Middle frontal gyrus (tissue), 1 donor: ENCODE measurements at regions not wholly inside any gene's neighbourhood (a gene's known extent, or its start where the extent isn't known, plus 50 kb on each side); places are given as distances from the start of the nearest gene placed in this dataset.

Experiments
- DNase-seq: peaks from one replicate; pipeline ENCODE4 v3.0.0-alpha.2; 2015; ENCODE audit warnings: low spot score; ENCODE audit errors: extremely low spot score

DNA sequence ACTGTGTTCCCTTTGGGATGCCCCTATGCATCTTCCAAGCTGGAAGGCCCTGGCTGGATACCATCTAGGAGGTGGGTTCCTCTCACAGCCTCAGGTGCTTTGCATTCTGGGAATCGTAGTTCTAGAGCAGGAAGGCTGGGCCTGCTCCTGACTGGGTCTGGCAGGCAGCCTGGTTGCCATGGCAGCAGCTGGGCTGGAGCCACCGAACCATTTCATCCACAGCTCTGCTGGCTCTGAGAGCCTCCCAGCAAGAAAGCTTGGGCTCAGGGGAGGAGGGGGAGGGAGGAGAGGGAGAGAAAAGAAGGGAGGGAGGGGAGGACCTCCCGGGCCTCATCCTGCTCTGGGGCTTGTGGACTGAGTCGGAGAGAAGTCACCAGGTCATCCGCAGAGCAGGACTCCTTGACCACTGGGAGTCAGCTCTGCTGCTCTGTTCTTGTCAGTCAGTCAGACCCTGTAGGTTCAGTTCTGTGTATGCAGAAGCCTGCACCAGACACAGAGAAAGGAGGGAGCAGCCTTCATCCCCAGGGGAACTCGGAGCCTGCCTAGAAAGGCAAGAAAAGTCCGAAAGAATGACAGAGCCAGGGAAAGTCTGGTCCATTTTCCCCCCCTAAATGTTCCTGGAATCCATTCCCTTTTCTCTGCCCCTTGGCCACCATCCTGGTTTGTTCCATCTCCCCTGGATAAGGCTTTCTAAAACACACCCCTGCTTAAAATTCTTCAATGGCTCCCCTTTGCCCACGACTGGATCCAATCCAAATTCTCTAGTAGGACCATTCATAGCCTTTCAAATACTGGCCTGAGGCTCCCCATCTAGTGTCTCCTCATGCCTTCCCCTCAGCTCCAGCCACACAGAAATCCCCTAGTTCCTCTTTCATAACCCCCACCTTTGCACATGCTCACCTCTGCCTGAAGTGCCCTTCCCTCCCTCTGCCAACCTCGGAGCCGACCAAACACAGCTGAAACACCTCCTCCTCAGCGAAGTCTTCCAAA lies 65.4 kb upstream of the ARAP3 start:
- DNase-seq: peak; percentile 93

DNA sequence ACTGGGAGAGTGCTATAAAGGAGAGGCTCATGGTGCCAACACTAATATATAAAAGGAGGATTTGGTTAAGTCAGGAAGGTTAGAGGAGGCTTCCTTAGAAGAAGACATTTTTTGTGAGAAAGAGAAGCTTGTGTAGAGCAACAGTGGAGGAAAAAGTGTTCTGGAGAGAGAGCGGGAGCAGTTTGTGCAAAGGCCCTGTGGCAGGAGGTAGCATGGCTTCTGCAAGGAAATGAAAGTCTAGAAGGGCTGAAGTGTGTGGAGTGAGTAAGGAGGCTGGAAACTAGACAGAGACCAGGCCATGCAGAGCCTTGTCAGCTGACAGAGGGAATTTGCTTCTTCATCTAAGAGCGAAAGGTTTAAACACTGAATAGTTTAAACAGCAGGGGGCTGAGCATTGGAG lies 64.4 kb upstream of the ARAP3 start:
- no peak for DNase-seq

DNA sequence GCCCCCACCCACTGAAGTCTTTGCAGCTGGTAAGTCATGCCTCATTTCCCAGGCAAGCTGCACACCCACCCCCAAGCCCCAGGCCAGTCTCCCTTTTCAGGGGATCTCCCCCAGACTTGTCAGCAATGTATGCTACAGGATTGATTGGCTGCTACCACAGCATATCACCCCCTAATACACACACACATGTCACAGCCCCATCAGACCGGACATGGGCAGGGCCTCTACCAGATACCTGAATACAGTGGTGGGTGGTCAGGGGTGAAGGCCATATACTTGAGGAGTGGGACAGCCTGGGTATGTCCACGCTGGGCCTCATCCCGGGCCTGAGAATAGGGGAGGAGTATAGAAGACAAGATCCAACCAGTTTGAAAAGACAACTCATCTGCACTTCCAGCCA lies 63.4 kb upstream of the ARAP3 start:
- no peak for DNase-seq

DNA sequence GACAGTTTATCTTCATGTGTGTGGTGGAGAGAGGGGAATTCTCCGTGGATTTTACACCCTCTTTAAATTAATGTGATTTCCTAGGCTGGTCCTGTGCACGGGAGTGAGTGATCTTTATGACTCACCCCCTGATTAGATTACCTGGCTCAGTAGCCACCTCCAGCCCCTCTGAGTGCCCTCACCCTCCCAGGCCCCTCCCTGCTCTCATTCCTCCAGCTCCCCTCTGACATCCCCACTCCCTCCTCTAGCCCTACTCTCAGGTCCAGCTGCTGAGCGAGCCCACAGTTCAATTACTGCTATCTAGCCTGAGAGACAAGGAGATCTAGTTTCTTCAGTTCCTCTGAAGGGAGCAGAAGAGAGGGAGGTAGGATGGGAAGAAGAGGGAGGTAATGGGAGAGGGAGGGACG lies 61.8 kb upstream of the ARAP3 start:
- DNase-seq: no peak

DNA sequence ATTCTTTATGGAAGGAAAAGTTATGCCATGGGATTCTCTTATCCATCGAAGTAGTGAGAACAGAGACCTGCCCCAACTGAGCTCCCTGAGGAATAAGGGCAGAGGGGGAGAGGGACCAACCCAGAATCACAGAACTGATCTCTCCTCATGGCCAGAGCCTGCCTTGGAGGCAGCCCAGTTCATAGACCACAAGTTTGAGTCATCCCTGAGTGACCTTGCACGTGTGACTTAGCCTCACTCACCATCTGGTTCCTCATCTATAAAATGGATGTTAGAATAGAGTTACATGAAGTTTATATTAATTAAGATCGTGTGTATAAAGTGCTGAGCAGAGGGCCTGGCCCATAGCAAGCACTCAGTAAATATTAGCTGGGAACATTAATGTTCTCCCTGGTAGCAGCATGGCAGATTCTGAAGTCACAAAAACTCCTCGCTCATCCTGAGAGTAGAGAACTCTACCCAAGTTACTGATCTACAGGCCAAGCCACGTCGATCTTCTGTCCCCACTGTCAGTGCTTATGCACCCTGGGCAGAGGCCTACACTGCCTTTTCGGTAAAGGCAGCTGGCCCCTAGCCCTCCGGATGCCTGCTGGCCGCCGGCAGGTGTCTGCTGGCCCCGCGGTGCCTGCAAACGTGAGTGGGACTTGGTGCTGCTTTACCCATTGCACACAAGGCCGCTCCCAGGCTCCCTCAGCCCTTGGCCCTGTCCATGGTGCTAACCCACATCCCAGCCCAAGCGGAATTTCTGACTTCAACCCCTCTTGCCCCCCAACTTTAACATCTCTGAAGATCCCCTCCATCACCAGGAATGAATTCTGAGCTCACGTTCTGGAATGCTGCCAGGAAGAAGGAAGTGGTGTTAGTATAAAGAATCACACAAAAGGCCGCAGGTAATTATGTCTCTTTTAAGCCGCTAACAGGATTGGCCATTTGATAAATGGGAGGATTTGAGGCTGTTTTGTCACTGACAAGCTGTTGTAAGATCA lies 61.1 kb upstream of the ARAP3 start:
- no peak for DNase-seq

DNA sequence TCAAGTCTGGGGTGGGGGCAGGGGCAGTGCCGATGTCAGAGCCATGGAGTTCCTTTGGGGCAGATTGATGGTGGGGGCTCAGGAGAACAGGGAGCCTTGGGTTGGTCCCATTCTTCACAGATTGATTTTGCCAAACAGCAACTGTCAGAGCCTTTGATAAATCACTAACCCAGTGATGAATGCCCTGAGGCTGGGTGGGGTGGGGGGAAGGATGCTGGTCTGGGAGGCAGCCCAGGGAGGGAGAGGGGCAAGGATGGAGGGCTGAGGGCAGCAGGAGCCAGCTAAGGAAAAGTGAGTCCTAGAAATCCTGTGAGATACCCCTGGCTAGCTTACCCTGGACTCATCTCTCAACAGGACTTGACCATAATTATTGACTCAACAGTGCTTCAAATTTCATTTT lies 60.1 kb upstream of the ARAP3 start:
- no peak for DNase-seq

DNA sequence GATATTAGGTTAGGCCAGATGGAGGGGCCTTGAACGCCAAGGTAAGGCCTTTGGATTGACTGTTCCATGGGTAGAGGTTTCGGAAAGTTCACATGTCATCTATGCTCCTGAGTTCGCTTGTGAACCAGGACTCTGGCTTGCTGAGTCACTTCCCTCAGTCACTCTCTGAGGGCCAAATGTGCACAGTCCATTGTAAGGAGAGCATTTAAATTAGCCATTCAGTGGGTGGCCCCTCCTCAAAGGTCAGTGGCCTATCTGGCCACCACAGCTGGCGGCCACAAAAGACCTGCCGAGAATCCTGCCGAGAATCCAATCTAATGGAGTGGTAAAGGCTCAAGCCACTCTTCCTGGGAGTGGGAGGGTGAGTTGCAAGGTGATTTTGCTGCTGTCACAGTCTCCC lies 58.9 kb upstream of the ARAP3 start:
- DNase-seq: no peak

DNA sequence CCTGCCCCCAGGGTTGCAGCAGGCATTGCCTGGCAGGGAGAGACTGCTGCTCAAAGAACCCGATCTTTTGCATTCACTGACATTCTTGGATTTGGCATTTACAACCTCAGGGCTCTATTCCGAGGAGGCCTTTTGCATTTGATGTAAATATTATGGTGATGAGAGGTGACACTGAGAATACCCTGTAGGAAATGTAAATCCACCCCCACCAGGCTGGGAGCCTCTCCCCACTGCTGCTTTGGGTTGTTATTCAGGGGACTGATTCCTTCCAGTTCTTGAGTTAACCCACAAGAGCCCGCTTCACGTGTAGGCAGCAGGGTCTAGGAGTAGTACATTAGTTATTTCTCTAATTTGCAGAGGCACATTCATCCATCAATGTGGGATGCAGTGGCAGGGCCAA lies 55.5 kb upstream of the ARAP3 start:
- DNase-seq: no peak

DNA sequence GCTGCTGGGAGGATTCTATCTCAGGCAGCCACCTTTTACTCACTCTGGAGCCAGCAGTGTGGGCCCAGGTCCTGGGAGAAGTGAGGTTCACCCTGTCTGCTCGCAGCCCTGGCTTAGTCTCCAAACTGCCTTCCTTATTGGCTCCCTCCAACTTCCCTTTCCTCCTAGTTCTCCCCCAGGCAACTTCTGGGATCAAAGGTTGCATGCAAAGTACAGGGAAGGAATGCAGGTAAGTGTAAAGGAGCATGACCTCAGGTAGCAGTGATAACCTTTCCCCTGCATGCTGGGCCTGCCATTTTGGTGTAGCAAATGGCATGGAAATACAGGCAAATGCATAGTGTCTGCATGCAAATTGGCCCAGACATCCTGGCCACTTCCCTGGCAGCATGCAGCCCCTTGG lies 53.8 kb upstream of the ARAP3 start:
- no peak for DNase-seq

DNA sequence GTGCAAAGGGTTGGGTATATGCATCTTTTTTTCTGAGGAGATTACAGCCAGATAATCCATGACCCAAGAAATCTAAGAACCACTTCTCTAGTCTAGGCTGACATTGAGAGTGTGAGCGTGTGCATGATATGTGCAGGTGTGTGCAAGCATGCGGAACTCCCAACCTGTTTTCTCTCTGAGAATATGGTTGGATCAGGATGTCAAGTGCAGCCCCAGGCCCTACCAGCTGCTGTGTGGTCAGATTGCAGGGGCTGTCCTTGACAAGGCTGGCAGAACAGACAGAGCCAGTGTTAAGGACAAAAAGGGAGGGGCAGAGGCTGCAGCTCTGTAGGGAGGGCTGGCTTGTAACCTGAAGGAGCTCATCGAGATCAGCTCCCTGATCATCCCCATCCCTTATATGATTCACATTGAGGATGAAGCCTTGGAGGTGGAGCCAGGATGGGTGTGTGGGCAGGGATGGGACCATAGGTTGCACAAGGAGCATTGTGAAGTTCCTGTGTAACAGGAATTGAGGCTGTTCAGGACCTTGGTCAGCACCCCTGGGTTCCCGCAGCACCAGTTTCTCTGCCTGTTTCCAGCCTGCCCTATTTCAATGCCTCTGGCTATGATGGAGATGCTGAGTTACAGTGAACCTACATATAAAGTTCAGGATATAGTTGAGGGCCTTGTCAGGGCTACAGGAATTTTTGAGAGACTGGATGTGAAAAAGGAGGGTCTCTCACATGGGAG lies 52.6 kb upstream of the ARAP3 start:
- no peak for DNase-seq

DNA sequence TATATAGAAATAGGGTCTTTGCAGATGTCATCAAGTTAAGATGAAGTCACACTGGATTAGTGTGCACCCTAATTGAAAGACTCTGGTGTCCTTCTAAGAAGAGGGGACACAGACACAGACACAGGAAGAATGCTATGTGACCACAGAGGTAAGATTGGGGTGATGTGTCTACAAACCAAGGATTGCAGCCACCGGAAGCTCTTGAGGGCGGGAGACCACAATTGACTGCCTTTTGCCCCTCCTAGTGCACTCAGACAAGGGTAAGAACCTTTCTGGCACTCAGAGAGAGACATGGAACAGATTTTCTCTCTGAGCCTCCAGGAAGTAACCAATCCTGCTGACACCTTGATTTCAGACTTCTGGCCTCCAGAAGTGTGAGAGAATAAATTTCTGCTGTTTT lies 51.2 kb upstream of the ARAP3 start:
- no peak for DNase-seq

DNA sequence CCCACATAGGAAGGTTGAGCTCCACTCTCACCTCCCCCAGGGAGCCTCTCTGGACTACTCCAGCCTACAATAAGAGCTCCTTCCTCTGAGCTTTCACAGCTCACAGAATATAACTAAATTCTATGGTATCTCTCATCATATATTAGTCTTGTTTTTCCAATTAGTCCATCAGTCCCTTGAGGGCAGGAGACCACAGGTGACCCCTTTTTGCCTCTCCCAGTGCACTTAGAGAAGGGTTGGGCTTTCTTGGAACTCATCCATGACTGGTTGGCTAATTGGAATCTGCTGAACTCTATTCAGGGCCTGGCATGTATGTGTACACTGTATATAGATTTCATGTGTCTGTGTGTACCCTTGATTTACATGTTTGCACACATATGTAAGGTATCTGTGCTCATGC lies 50.4 kb upstream of the ARAP3 start:
- no peak for DNase-seq
